CD4-positive, alpha-beta T cell (primary cell): ENCODE measurements at regions not wholly inside any gene's neighbourhood (a gene's known extent, or its start where the extent isn't known, plus 50 kb on each side); places are given as distances from the start of the nearest gene placed in this dataset.

Experiments used
- ATAC-seq: fragments of 200-7000 bp; cut with Tn5 transposase; one replicate; pipeline ENCODE4 v1.10.0; 2022; ENCODE audit warnings: mild to moderate bottlenecking; ENCODE audit not compliant: poor library complexity
- CTCF ChIA-PET: fragments of 350-600 bp; sonication (Branson Sonifier 250); formaldehyde crosslinking; loops from one replicate; lab custom pipeline; 2021; ENCODE audit warnings: antibody characterized with exemption, inconsistent platforms; lab: Charles Lee
- POLR2A ChIA-PET: fragments of 350-600 bp; sonication (Branson Sonifier 250); formaldehyde crosslinking; loops from one replicate; lab custom pipeline; 2021; ENCODE audit warnings: antibody characterized with exemption, inconsistent platforms; lab: Charles Lee
- DNase-seq, 14 experiments: peaks; one replicate each; pipeline ENCODE4 v3.0.0-alpha.2; 2013 to 2020; ENCODE audit warnings: mixed read lengths in 2 of 14
- H3K27ac ChIP-seq, 2 donors: one replicate each; pipeline versions ENCODE4 v1.5.1 to v1.7.0; 2013; ENCODE audit warnings: low read length in 2 of 2, low read depth in 1 of 2, mild to moderate bottlenecking in 1 of 2
- H3K27me3 ChIP-seq, 2 experiments: 1 replicate in 1 of 2; 2 replicates in 1 of 2; pipeline versions ENCODE4 v1.6.1 to v1.7.0; 2013; ENCODE audit warnings: low read length in 2 of 2, control low read depth in 1 of 2, mild to moderate bottlenecking in 1 of 2, moderate library complexity in 1 of 2; ENCODE audit not compliant: insufficient read depth in 2 of 2, control insufficient read depth in 1 of 2
- H3K36me3 ChIP-seq: one replicate; pipeline ENCODE4 v1.6.1; 2013; ENCODE audit warnings: low read length, control low read depth; ENCODE audit not compliant: insufficient read depth
- H3K4me1 ChIP-seq: one replicate; pipeline ENCODE4 v1.6.1; 2013; ENCODE audit warnings: low read length, control low read depth; ENCODE audit not compliant: insufficient read depth
- H3K4me3 ChIP-seq: one replicate; pipeline ENCODE4 v1.5.1; 2013; ENCODE audit warnings: mild to moderate bottlenecking, low read length, moderate library complexity
- H3K9me3 ChIP-seq, 2 experiments: 1 replicate in 1 of 2; 2 replicates in 1 of 2; pipeline versions ENCODE4 v1.6.1 to v1.7.0; 2013; ENCODE audit warnings: low read length in 2 of 2, mild to moderate bottlenecking in 2 of 2, control low read depth in 1 of 2, moderate library complexity in 1 of 2; ENCODE audit not compliant: control insufficient read depth in 1 of 2, insufficient read depth in 1 of 2
- H3K27ac Mint-ChIP-seq: one replicate; pipeline ENCODE4 v1.8.0; 2020; ENCODE audit warnings: mixed read lengths
- H3K27me3 Mint-ChIP-seq: one replicate; pipeline ENCODE4 v1.8.0; 2021; ENCODE audit warnings: mixed read lengths
- H3K36me3 Mint-ChIP-seq: one replicate; pipeline ENCODE4 v1.8.0; 2021; ENCODE audit warnings: low read depth, mixed read lengths
- H3K4me1 Mint-ChIP-seq: one replicate; pipeline ENCODE4 v1.8.0; 2021; ENCODE audit warnings: low read depth, mixed read lengths
- H3K4me3 Mint-ChIP-seq: one replicate; pipeline ENCODE4 v1.8.0; 2020; ENCODE audit warnings: mild to moderate bottlenecking, mixed read lengths
- H3K9me3 Mint-ChIP-seq: one replicate; pipeline ENCODE4 v1.8.0; 2020; ENCODE audit warnings: mixed read lengths
- intact Hi-C, 2 experiments: fragments of 100-400 bp; cut with DNase I in 1 of 2; cut with micrococcal nuclease in 1 of 2; formaldehyde crosslinking; loops; one replicate each; pipeline versions ENCODE4 v1.15.1 to v1.9.0; 2023 to 2025; cut with DNase I, micrococcal nuclease
- TF ChIP-seq, protein P1 (sequence below): fragments of 200-600 bp; IDR thresholded peaks from one replicate; pipeline ENCODE4 v1.8.0; 2022; ENCODE audit warnings: antibody characterized with exemption, mild to moderate bottlenecking

DNA sequence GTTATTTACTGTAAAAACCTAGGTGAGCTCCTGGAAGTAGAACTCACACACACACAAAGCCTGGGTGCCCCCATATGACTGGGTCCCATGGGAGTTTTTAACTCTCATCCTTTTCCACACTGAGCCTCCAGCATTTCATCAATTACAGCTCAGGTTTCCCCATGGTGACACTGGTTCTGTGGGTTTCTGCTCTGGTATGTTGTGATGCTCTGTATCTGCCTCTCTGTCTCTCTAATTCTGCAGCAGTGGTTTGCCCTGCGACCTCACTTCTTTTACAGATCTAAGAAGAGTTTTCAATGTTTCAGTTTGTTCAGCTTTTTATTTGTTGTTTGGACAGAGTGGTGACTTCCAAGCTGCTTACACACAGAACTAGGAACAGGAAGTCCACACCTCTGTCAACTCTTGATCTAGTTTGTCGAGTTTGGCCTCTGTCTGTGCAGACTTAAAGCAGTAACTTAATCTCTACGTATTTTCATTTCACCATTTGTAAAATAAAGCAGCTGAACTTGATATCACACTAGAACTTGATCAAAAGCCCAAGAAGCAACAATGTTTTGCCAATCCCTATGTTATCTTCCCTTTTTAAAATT, 554.3 kb downstream of the EPHA7 start:
- no peaks in the 10 kb centered on the region for H3K4me1 Mint-ChIP-seq
- no peak overlapping the region for H3K27ac ChIP-seq
- no peaks in the 10 kb centered on the region for H3K27me3 Mint-ChIP-seq
- H3K4me3 Mint-ChIP-seq = no peak overlapping the region
- H3K9me3 Mint-ChIP-seq = no peaks in the 10 kb centered on the region
- H3K36me3 ChIP-seq = no peaks in the 10 kb centered on the region
- H3K36me3 Mint-ChIP-seq = no peaks in the 10 kb centered on the region
- no peaks in the 10 kb centered on the region for H3K4me1 ChIP-seq
- ATAC-seq = no peak
- POLR2A ChIA-PET = no interaction called here
- TF ChIP-seq, protein P1, sequence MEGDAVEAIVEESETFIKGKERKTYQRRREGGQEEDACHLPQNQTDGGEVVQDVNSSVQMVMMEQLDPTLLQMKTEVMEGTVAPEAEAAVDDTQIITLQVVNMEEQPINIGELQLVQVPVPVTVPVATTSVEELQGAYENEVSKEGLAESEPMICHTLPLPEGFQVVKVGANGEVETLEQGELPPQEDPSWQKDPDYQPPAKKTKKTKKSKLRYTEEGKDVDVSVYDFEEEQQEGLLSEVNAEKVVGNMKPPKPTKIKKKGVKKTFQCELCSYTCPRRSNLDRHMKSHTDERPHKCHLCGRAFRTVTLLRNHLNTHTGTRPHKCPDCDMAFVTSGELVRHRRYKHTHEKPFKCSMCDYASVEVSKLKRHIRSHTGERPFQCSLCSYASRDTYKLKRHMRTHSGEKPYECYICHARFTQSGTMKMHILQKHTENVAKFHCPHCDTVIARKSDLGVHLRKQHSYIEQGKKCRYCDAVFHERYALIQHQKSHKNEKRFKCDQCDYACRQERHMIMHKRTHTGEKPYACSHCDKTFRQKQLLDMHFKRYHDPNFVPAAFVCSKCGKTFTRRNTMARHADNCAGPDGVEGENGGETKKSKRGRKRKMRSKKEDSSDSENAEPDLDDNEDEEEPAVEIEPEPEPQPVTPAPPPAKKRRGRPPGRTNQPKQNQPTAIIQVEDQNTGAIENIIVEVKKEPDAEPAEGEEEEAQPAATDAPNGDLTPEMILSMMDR = no peak
- intact Hi-C loops = no loop called here
- CTCF ChIA-PET = no interaction called here
- DNase-seq = no peak
- no peak overlapping the region for H3K27ac Mint-ChIP-seq
- H3K27me3 ChIP-seq = no peaks in the 10 kb centered on the region
- H3K9me3 ChIP-seq = peaks cover 0 to 6% of the 10 kb centered on the region in 2 experiments
- no peak overlapping the region for H3K4me3 ChIP-seq

DNA sequence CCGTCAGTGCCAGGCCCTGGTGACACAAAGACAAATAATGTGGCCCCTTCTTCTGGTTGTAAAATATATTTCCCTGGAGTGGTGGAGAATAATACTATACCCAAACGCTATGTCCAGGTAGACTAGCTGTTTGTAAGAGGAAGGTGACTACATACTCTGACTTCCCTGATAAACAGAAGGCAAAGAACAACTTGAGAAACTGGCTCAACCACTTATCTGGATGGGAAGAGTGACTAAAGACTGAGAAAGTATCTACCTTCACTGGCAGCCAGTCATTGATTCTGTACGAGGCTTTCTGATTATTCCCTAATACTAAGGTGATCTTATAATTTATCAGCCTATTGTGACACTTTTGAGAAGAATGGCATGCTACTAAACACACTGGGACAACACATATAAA, 569.7 kb downstream of the EPHA7 start:
- Mint-ChIP-seq H3K9me3 (peaks cover 9% of the 10 kb centered on the region), H3K27ac (no peak overlapping the region), H3K4me3 (no peak overlapping the region), H3K36me3 (no peaks in the 10 kb centered on the region), H3K27me3 (no peaks in the 10 kb centered on the region), H3K4me1 (no peaks in the 10 kb centered on the region)
- Histone ChIP-seq H3K27me3 (no peaks in the 10 kb centered on the region), H3K4me3 (no peak overlapping the region), H3K27ac (no peak overlapping the region), H3K4me1 (no peaks in the 10 kb centered on the region), H3K9me3 (no peaks in the 10 kb centered on the region), H3K36me3 (no peaks in the 10 kb centered on the region)
- ChIA-PET CTCF (no interaction called here), POLR2A (no interaction called here)
- TF ChIP-seq, protein P1 = no peak
- no peak for ATAC-seq
- DNase-seq = no peak
- intact Hi-C loops = no loop called here

DNA sequence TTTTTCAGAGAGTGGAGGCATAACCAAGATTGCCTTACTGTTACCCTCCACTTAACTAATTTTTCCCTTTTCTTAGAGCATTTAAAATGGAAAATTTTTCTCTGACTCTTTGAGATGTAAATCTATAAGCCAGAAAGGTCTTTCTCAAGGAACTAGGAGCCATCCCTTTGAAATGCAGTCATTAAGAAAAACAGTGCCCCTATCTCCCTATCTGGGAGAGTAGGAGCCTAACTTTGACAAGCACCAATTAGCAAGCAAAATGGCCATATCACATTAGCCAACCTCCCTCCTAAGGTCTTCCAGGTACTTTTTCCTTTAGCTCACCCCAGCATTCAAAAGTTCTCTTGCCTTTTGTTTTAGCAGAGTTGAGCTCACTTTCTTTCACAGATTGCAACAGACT, 570.5 kb downstream of the EPHA7 start:
- H3K4me1 ChIP-seq = no peaks in the 10 kb centered on the region
- ATAC-seq = no peak
- no peak overlapping the region for H3K27ac ChIP-seq
- no peak overlapping the region for H3K4me3 ChIP-seq
- POLR2A ChIA-PET = no interaction called here
- no peaks in the 10 kb centered on the region for H3K9me3 ChIP-seq
- TF ChIP-seq, protein P1 = no peak
- intact Hi-C loops = no loop called here
- Mint-ChIP-seq H3K4me3 (no peak overlapping the region), H3K36me3 (no peaks in the 10 kb centered on the region), H3K9me3 (peaks cover 9% of the 10 kb centered on the region), H3K4me1 (no peaks in the 10 kb centered on the region), H3K27ac (no peak overlapping the region), H3K27me3 (no peaks in the 10 kb centered on the region)
- H3K36me3 ChIP-seq = no peaks in the 10 kb centered on the region
- DNase-seq = no peak
- CTCF ChIA-PET = no interaction called here
- no peaks in the 10 kb centered on the region for H3K27me3 ChIP-seq
